HL-60 (cell line): ENCODE measurements at regions not wholly inside any gene's neighbourhood (a gene's known extent, or its start where the extent isn't known, plus 50 kb on each side); places are given as distances from the start of the nearest gene placed in this dataset.

Source experiments
- CTCF ChIP-seq: IDR thresholded peaks from one replicate; pipeline ENCODE4 v1.5.1; 2011; ENCODE audit warnings: low read length, control low read depth, inconsistent platforms; ENCODE audit not compliant: insufficient read depth
- GABPA ChIP-seq: IDR thresholded peaks from 2 replicates; pipeline ENCODE4 v1.6.1; 2012; ENCODE audit warnings: low read depth
- POLR2AphosphoS5 ChIP-seq: IDR thresholded peaks from 2 replicates; pipeline ENCODE4 v1.6.1; 2012; ENCODE audit warnings: low read depth
- REST ChIP-seq: IDR thresholded peaks from 2 replicates; pipeline ENCODE4 v1.6.1; 2012; ENCODE audit warnings: low read depth; ENCODE audit not compliant: insufficient replicate concordance
- SPI1 ChIP-seq: IDR thresholded peaks from 2 replicates; pipeline ENCODE4 v1.6.1; 2012; ENCODE audit warnings: low read depth, mild to moderate bottlenecking, borderline replicate concordance

DNA sequence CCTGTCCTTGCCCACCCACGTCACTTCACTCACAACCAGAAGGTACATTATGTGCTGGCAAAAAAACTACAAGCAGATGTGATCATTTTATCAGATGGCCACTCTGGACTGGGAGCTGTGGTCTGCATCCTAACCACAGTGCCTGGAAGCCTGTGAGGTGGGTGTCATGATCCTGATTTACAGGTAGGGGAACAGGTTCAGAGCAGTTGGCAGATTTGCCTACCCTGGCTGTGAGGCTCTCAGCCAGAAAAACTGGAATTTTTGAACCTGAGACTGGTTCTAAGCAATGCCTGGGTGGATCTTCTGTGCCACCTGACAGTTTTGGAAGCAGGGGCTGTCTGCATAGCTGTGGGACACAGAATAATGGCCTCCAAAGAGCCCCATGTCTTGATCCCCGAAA lies 150.8 kb downstream of the SYF2 start:
- no peak for TF ChIP-seq CTCF
- TF ChIP-seq POLR2AphosphoS5: no peak
- no peak for TF ChIP-seq GABPA
- no peak for TF ChIP-seq SPI1
- no peak for TF ChIP-seq REST
